HL-60 (cell line): ENCODE measurements at regions not wholly inside any gene's neighbourhood (a gene's known extent, or its start where the extent isn't known, plus 50 kb on each side); places are given as distances from the start of the nearest gene placed in this dataset.

Experiments used
- DNase-seq, 2 experiments: peaks; one replicate each; pipeline ENCODE4 v3.0.0-alpha.2; 2010 to 2020; ENCODE audit warnings: low read depth in 1 of 2, low spot score in 1 of 2
- H3K27ac ChIP-seq: fragments of 250-450 bp; sonication (Bioruptor Pico); replicated peaks from 2 replicates; pipeline ENCODE4 v1.5.1; 2020; ENCODE audit warnings: mild to moderate bottlenecking, moderate library complexity
- H3K27me3 ChIP-seq: fragments of 250-450 bp; sonication (Bioruptor Pico); 2 replicates; pipeline ENCODE4 v1.5.1; 2021; ENCODE audit warnings: mild to moderate bottlenecking, moderate library complexity; ENCODE audit not compliant: insufficient read depth, poor library complexity, severe bottlenecking
- H3K4me3 ChIP-seq: replicated peaks from 2 replicates; pipeline ENCODE4 v1.5.1; 2011; ENCODE audit warnings: mild to moderate bottlenecking, control low read depth, low read length; ENCODE audit not compliant: insufficient read depth
- CTCF ChIP-seq: IDR thresholded peaks from one replicate; pipeline ENCODE4 v1.5.1; 2011; ENCODE audit warnings: low read length, control low read depth, inconsistent platforms; ENCODE audit not compliant: insufficient read depth
- GABPA ChIP-seq: IDR thresholded peaks from 2 replicates; pipeline ENCODE4 v1.6.1; 2012; ENCODE audit warnings: low read depth
- POLR2AphosphoS5 ChIP-seq: IDR thresholded peaks from 2 replicates; pipeline ENCODE4 v1.6.1; 2012; ENCODE audit warnings: low read depth
- REST ChIP-seq: IDR thresholded peaks from 2 replicates; pipeline ENCODE4 v1.6.1; 2012; ENCODE audit warnings: low read depth; ENCODE audit not compliant: insufficient replicate concordance
- SPI1 ChIP-seq: IDR thresholded peaks from 2 replicates; pipeline ENCODE4 v1.6.1; 2012; ENCODE audit warnings: low read depth, mild to moderate bottlenecking, borderline replicate concordance

- TF ChIP-seq GABPA (no peak), CTCF (no peak), REST (no peak), POLR2AphosphoS5 (no peak), SPI1 (no peak)
- Histone ChIP-seq H3K27ac (no peak overlapping the region), H3K4me3 (no peak overlapping the region), H3K27me3 (no peaks in the 10 kb centered on the region)
- DNase-seq, result no peak
Observed at GRCh38 chr3:67239353-67239752, 241.2 kb downstream of the KBTBD8 start.

- Histone ChIP-seq H3K27me3 (no peaks in the 10 kb centered on the region), H3K4me3 (no peak overlapping the region), H3K27ac (no peak overlapping the region)
- DNase-seq, result no peak
- TF ChIP-seq SPI1 (no peak), CTCF (no peak), REST (no peak), POLR2AphosphoS5 (no peak), GABPA (no peak)
Observed at GRCh38 chr3:67241084-67241483, 243.0 kb downstream of the KBTBD8 start.

GRCh38 chr3:67244130-67244529 is 246.0 kb downstream of the KBTBD8 start:
- no peak for TF ChIP-seq GABPA
- no peak for TF ChIP-seq SPI1
- TF ChIP-seq POLR2AphosphoS5, result no peak
- TF ChIP-seq REST, result no peak
- no peak for TF ChIP-seq CTCF
- Histone ChIP-seq H3K27ac (no peak overlapping the region), H3K4me3 (no peak overlapping the region), H3K27me3 (no peaks in the 10 kb centered on the region)
- no peak for DNase-seq
